ENCODE measurements at regions not wholly inside any gene's neighbourhood (a gene's known extent, or its start where the extent isn't known, plus 50 kb on each side); places are given as distances from the start of the nearest gene placed in this dataset.

- H3K27me3 Mint-ChIP-seq (ENCODE audit: insufficient read depth, low read depth, poor library complexity) = peaks cover 3% of the 10 kb centered on the region
- Histone ChIP-seq H3K27me3 (ENCODE audit: insufficient read depth) (no peaks in the 10 kb centered on the region), H3K79me2 (replicated peaks; ENCODE audit: insufficient read depth) (no peaks in the 10 kb centered on the region), H3F3A (replicated peaks; ENCODE audit: low read depth) (no peaks in the 10 kb centered on the region), H2AFZ (no peak overlapping the region), H3K4me2 (no peak overlapping the region), H3K4me1 (ENCODE audit: insufficient read depth) (peaks cover 34% of the 10 kb centered on the region), H3K4me3 (no peak overlapping the region), H3K36me3 (ENCODE audit: insufficient read depth) (no peaks in the 10 kb centered on the region), H3K27ac (ENCODE audit: low read depth) (no peak overlapping the region), H4K20me1 (replicated peaks; ENCODE audit: insufficient read depth) (no peaks in the 10 kb centered on the region), H3K9me2 (ENCODE audit: insufficient read depth) (peaks cover 2% of the 10 kb centered on the region)
- TF ChIP-seq STAT1 (IDR thresholded peaks at IDR 0.05; ENCODE audit: unreplicated experiment) (no peak), ZNF331 (CRISPR knock-in tag; IDR thresholded peaks at IDR 0.05; ENCODE audit: low read depth) (no peak), ETS1 (IDR thresholded peaks at IDR 0.05) (no peak), EZH2 (IDR thresholded peaks at IDR 0.05; ENCODE audit: low read depth, unreplicated experiment) (no peak), NANOG (IDR thresholded peaks at IDR 0.05; ENCODE audit: borderline replicate concordance) (no peak), CTCF (conservative IDR thresholded peaks at IDR 0.05; ENCODE audit: low read depth in 2 of 2) (no peak), JUNB (IDR thresholded peaks at IDR 0.05; ENCODE audit: unreplicated experiment) (no peak), ZNF114 (CRISPR knock-in tag; IDR thresholded peaks at IDR 0.05) (no peak)
- TF ChIP-seq, protein P1, sequence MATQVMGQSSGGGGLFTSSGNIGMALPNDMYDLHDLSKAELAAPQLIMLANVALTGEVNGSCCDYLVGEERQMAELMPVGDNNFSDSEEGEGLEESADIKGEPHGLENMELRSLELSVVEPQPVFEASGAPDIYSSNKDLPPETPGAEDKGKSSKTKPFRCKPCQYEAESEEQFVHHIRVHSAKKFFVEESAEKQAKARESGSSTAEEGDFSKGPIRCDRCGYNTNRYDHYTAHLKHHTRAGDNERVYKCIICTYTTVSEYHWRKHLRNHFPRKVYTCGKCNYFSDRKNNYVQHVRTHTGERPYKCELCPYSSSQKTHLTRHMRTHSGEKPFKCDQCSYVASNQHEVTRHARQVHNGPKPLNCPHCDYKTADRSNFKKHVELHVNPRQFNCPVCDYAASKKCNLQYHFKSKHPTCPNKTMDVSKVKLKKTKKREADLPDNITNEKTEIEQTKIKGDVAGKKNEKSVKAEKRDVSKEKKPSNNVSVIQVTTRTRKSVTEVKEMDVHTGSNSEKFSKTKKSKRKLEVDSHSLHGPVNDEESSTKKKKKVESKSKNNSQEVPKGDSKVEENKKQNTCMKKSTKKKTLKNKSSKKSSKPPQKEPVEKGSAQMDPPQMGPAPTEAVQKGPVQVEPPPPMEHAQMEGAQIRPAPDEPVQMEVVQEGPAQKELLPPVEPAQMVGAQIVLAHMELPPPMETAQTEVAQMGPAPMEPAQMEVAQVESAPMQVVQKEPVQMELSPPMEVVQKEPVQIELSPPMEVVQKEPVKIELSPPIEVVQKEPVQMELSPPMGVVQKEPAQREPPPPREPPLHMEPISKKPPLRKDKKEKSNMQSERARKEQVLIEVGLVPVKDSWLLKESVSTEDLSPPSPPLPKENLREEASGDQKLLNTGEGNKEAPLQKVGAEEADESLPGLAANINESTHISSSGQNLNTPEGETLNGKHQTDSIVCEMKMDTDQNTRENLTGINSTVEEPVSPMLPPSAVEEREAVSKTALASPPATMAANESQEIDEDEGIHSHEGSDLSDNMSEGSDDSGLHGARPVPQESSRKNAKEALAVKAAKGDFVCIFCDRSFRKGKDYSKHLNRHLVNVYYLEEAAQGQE (IDR thresholded peaks at IDR 0.05; ENCODE audit: unreplicated experiment) = no peak
- TF ChIP-seq, protein P2, sequence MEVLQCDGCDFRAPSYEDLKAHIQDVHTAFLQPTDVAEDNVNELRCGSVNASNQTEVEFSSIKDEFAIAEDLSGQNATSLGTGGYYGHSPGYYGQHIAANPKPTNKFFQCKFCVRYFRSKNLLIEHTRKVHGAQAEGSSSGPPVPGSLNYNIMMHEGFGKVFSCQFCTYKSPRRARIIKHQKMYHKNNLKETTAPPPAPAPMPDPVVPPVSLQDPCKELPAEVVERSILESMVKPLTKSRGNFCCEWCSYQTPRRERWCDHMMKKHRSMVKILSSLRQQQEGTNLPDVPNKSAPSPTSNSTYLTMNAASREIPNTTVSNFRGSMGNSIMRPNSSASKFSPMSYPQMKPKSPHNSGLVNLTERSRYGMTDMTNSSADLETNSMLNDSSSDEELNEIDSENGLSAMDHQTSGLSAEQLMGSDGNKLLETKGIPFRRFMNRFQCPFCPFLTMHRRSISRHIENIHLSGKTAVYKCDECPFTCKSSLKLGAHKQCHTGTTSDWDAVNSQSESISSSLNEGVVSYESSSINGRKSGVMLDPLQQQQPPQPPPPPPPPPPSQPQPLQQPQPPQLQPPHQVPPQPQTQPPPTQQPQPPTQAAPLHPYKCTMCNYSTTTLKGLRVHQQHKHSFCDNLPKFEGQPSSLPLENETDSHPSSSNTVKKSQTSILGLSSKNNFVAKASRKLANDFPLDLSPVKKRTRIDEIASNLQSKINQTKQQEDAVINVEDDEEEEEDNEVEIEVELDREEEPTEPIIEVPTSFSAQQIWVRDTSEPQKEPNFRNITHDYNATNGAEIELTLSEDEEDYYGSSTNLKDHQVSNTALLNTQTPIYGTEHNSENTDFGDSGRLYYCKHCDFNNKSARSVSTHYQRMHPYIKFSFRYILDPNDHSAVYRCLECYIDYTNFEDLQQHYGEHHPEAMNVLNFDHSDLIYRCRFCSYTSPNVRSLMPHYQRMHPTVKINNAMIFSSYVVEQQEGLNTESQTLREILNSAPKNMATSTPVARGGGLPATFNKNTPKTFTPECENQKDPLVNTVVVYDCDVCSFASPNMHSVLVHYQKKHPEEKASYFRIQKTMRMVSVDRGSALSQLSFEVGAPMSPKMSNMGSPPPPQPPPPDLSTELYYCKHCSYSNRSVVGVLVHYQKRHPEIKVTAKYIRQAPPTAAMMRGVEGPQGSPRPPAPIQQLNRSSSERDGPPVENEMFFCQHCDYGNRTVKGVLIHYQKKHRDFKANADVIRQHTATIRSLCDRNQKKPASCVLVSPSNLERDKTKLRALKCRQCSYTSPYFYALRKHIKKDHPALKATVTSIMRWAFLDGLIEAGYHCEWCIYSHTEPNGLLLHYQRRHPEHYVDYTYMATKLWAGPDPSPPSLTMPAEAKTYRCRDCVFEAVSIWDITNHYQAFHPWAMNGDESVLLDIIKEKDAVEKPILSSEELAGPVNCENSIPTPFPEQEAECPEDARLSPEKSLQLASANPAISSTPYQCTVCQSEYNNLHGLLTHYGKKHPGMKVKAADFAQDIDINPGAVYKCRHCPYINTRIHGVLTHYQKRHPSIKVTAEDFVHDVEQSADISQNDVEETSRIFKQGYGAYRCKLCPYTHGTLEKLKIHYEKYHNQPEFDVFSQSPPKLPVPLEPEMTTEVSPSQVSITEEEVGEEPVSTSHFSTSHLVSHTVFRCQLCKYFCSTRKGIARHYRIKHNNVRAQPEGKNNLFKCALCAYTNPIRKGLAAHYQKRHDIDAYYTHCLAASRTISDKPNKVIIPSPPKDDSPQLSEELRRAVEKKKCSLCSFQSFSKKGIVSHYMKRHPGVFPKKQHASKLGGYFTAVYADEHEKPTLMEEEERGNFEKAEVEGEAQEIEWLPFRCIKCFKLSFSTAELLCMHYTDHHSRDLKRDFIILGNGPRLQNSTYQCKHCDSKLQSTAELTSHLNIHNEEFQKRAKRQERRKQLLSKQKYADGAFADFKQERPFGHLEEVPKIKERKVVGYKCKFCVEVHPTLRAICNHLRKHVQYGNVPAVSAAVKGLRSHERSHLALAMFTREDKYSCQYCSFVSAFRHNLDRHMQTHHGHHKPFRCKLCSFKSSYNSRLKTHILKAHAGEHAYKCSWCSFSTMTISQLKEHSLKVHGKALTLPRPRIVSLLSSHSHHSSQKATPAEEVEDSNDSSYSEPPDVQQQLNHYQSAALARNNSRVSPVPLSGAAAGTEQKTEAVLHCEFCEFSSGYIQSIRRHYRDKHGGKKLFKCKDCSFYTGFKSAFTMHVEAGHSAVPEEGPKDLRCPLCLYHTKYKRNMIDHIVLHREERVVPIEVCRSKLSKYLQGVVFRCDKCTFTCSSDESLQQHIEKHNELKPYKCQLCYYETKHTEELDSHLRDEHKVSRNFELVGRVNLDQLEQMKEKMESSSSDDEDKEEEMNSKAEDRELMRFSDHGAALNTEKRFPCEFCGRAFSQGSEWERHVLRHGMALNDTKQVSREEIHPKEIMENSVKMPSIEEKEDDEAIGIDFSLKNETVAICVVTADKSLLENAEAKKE (CRISPR knock-in tag; IDR thresholded peaks at IDR 0.05) = no peak
- peaks cover 6% of the 10 kb centered on the region; the same call in 2 of the 3 replicates for H3K9me3 Mint-ChIP-seq
- H3K27ac Mint-ChIP-seq = no peak overlapping the region
- H3K4me3 Mint-ChIP-seq = no peak overlapping the region
- H3K36me3 Mint-ChIP-seq (ENCODE audit: low read depth) = no peaks in the 10 kb centered on the region
- H3K4me1 Mint-ChIP-seq = peaks cover 26% of the 10 kb centered on the region
- DNase-seq (ENCODE audit: low spot score) = no peak
- no peak for ATAC-seq
Observed at GRCh38 chr6:22392711-22393110, 95.9 kb upstream of the PRL start.

Data from GM23338 (cell line).